ENCODE measurements at regions not wholly inside any gene's neighbourhood (a gene's known extent, or its start where the extent isn't known, plus 50 kb on each side); places are given as distances from the start of the nearest gene placed in this dataset.

- TF ChIP-seq POLR2A (IDR thresholded peaks at IDR 0.05) (no peak), CTCF (IDR thresholded peaks at IDR 0.05 in 4 of 5, conservative IDR thresholded peaks at IDR 0.05 in 1 of 5) (no peak)
Observed at GRCh38 chr15:29331669-29332068, 62.0 kb upstream of the NSMCE3 start.
